ENCODE measurements at regions not wholly inside any gene's neighbourhood (a gene's known extent, or its start where the extent isn't known, plus 50 kb on each side); places are given as distances from the start of the nearest gene placed in this dataset.

GRCh38 chr13:48808683-48809082 is 155.0 kb downstream of the CYSLTR2 start:
- Histone ChIP-seq H3K4me1 (ENCODE audit: control insufficient read depth, low read length) (no peaks in the 10 kb centered on the region), H4K20me1 (ENCODE audit: control insufficient read depth, insufficient read depth, low read depth, low read length) (no peaks in the 10 kb centered on the region), H3K27ac (ENCODE audit: low read depth, low read length) (no peak overlapping the region), H3K27me3 (ENCODE audit: control insufficient read depth, low read length) (no peaks in the 10 kb centered on the region), H3K36me3 (ENCODE audit: control insufficient read depth, low read length) (no peaks in the 10 kb centered on the region), H3K4me2 (ENCODE audit: low read length) (no peak overlapping the region), H3K9me3 (ENCODE audit: control insufficient read depth, insufficient read depth, low read length) (no peaks in the 10 kb centered on the region), H3K4me3 (ENCODE audit: low read length) (no peak overlapping the region), H3K79me2 (ENCODE audit: control insufficient read depth, low read length) (no peaks in the 10 kb centered on the region), H3F3A (ENCODE audit: control insufficient read depth, insufficient read depth) (no peaks in the 10 kb centered on the region), H3K9me2 (replicated peaks; ENCODE audit: control insufficient read depth, low read length) (no peaks in the 10 kb centered on the region)
- TF ChIP-seq CTCF (IDR thresholded peaks at IDR 0.05; ENCODE audit: low read depth, low read length, poor library complexity, severe bottlenecking) (no peak), EZH2phosphoT487 (IDR thresholded peaks at IDR 0.05; ENCODE audit: borderline replicate concordance, low read length) (no peak)

GRCh38 chr13:48810013-48810412 is 156.3 kb downstream of the CYSLTR2 start:
- Histone ChIP-seq H3K9me2 (replicated peaks; ENCODE audit: control insufficient read depth, low read length) (no peaks in the 10 kb centered on the region), H3K4me2 (ENCODE audit: low read length) (no peak overlapping the region), H3F3A (ENCODE audit: control insufficient read depth, insufficient read depth) (no peaks in the 10 kb centered on the region), H3K9me3 (ENCODE audit: control insufficient read depth, insufficient read depth, low read length) (no peaks in the 10 kb centered on the region), H3K36me3 (ENCODE audit: control insufficient read depth, low read length) (no peaks in the 10 kb centered on the region), H3K27me3 (ENCODE audit: control insufficient read depth, low read length) (no peaks in the 10 kb centered on the region), H4K20me1 (ENCODE audit: control insufficient read depth, insufficient read depth, low read depth, low read length) (no peaks in the 10 kb centered on the region), H3K27ac (ENCODE audit: low read depth, low read length) (no peak overlapping the region), H3K4me3 (ENCODE audit: low read length) (no peak overlapping the region), H3K79me2 (ENCODE audit: control insufficient read depth, low read length) (no peaks in the 10 kb centered on the region), H3K4me1 (ENCODE audit: control insufficient read depth, low read length) (no peaks in the 10 kb centered on the region)
- TF ChIP-seq CTCF (IDR thresholded peaks at IDR 0.05; ENCODE audit: low read depth, low read length, poor library complexity, severe bottlenecking) (no peak), EZH2phosphoT487 (IDR thresholded peaks at IDR 0.05; ENCODE audit: borderline replicate concordance, low read length) (no peak)

- Histone ChIP-seq H3K79me2 (ENCODE audit: control insufficient read depth, low read length) (no peaks in the 10 kb centered on the region), H3K27ac (ENCODE audit: low read depth, low read length) (no peak overlapping the region), H3K4me2 (ENCODE audit: low read length) (no peak overlapping the region), H3K9me3 (ENCODE audit: control insufficient read depth, insufficient read depth, low read length) (no peaks in the 10 kb centered on the region), H3K4me3 (ENCODE audit: low read length) (no peak overlapping the region), H3K27me3 (ENCODE audit: control insufficient read depth, low read length) (no peaks in the 10 kb centered on the region), H4K20me1 (ENCODE audit: control insufficient read depth, insufficient read depth, low read depth, low read length) (no peaks in the 10 kb centered on the region), H3F3A (ENCODE audit: control insufficient read depth, insufficient read depth) (no peaks in the 10 kb centered on the region), H3K9me2 (replicated peaks; ENCODE audit: control insufficient read depth, low read length) (no peaks in the 10 kb centered on the region), H3K36me3 (ENCODE audit: control insufficient read depth, low read length) (no peaks in the 10 kb centered on the region), H3K4me1 (ENCODE audit: control insufficient read depth, low read length) (no peaks in the 10 kb centered on the region)
- no peak for TF ChIP-seq EZH2phosphoT487 (IDR thresholded peaks at IDR 0.05; ENCODE audit: borderline replicate concordance, low read length)
- no peak for TF ChIP-seq CTCF (IDR thresholded peaks at IDR 0.05; ENCODE audit: low read depth, low read length, poor library complexity, severe bottlenecking)
These were observed 159.8 kb downstream of the CYSLTR2 start for GRCh38 chr13:48813518-48813917.

- H3K27ac ChIP-seq (ENCODE audit: low read depth, low read length) = no peak overlapping the region
- no peaks in the 10 kb centered on the region for H3K36me3 ChIP-seq (ENCODE audit: control insufficient read depth, low read length)
- no peak overlapping the region for H3K4me3 ChIP-seq (ENCODE audit: low read length)
- no peaks in the 10 kb centered on the region for H3F3A ChIP-seq (ENCODE audit: control insufficient read depth, insufficient read depth)
- TF ChIP-seq CTCF (IDR thresholded peaks at IDR 0.05; ENCODE audit: low read depth, low read length, poor library complexity, severe bottlenecking) (no peak), EZH2phosphoT487 (IDR thresholded peaks at IDR 0.05; ENCODE audit: borderline replicate concordance, low read length) (no peak)
- no peaks in the 10 kb centered on the region for H3K4me1 ChIP-seq (ENCODE audit: control insufficient read depth, low read length)
- H3K27me3 ChIP-seq (ENCODE audit: control insufficient read depth, low read length) = no peaks in the 10 kb centered on the region
- no peaks in the 10 kb centered on the region for H3K9me3 ChIP-seq (ENCODE audit: control insufficient read depth, insufficient read depth, low read length)
- H3K9me2 ChIP-seq (replicated peaks; ENCODE audit: control insufficient read depth, low read length) = no peaks in the 10 kb centered on the region
- no peaks in the 10 kb centered on the region for H4K20me1 ChIP-seq (ENCODE audit: control insufficient read depth, insufficient read depth, low read depth, low read length)
- H3K79me2 ChIP-seq (ENCODE audit: control insufficient read depth, low read length) = no peaks in the 10 kb centered on the region
- no peak overlapping the region for H3K4me2 ChIP-seq (ENCODE audit: low read length)
These were observed 159.0 kb upstream of the FNDC3A start for GRCh38 chr13:48816700-48817099.

Measured in DOHH2 (cell line).